Common myeloid progenitor, CD34-positive (primary cell): ENCODE measurements at regions not wholly inside any gene's neighbourhood (a gene's known extent, or its start where the extent isn't known, plus 50 kb on each side); places are given as distances from the start of the nearest gene placed in this dataset.

Experiments
- CTCF ChIA-PET: fragments of 350-600 bp; sonication (Branson Sonifier 250); formaldehyde crosslinking; loops from one replicate; lab custom pipeline; 2021; ENCODE audit warnings: antibody characterized with exemption; lab: Charles Lee
- POLR2A ChIA-PET: fragments of 350-600 bp; sonication (Branson Sonifier 250); formaldehyde crosslinking; loops from one replicate; lab custom pipeline; 2021; ENCODE audit warnings: antibody characterized with exemption; lab: Charles Lee
- DNase-seq, 3 donors: peaks; one replicate each; pipeline versions ENCODE4 v3.0.0 to v3.0.0-alpha.2; 2013
- H3K27ac ChIP-seq, 2 experiments: 1 replicate in 1 of 2; 2 replicates in 1 of 2; pipeline ENCODE4 v1.7.0; 2013; ENCODE audit warnings: inconsistent platforms in 2 of 2, low read length in 2 of 2, mild to moderate bottlenecking in 2 of 2, low read depth in 1 of 2, moderate library complexity in 1 of 2; ENCODE audit not compliant: severe bottlenecking in 2 of 2, insufficient read depth in 1 of 2, poor library complexity in 1 of 2
- H3K27me3 ChIP-seq, 5 experiments: replicated peaks in 2 of 5; 1 replicate in 3 of 5; 2 replicates in 2 of 5; pipeline versions ENCODE4 v1.6.1 to v1.7.0; 2013; ENCODE audit warnings: low read length in 4 of 5, mild to moderate bottlenecking in 2 of 5, moderate library complexity in 2 of 5, inconsistent platforms in 1 of 5; ENCODE audit not compliant: insufficient read depth in 5 of 5, control insufficient read depth in 4 of 5
- H3K36me3 ChIP-seq, 4 experiments: 1 replicate in 2 of 4; 2 replicates in 2 of 4; pipeline versions ENCODE4 v1.6.1 to v1.7.0; 2013; ENCODE audit warnings: low read length in 3 of 4, control low read depth in 1 of 4, mild to moderate bottlenecking in 1 of 4; ENCODE audit not compliant: control insufficient read depth in 4 of 4, insufficient read depth in 4 of 4
- H3K4me1 ChIP-seq, 4 experiments: 1 replicate in 3 of 4; 2 replicates in 1 of 4; pipeline versions ENCODE4 v1.6.1 to v1.7.1; 2013; ENCODE audit warnings: low read length in 3 of 4, mild to moderate bottlenecking in 3 of 4, control low read depth in 1 of 4, inconsistent platforms in 1 of 4, moderate library complexity in 1 of 4; ENCODE audit not compliant: control insufficient read depth in 4 of 4, insufficient read depth in 4 of 4; ENCODE audit errors: control extremely low read depth in 1 of 4
- H3K4me3 ChIP-seq, 7 experiments: 1 replicate in 4 of 7; 2 replicates in 3 of 7; pipeline versions ENCODE4 v1.5.1 to v1.7.0; 2013; ENCODE audit warnings: mild to moderate bottlenecking in 7 of 7, low read length in 6 of 7, moderate library complexity in 6 of 7, inconsistent platforms in 2 of 7, low read depth in 2 of 7, control low read depth in 1 of 7; ENCODE audit not compliant: insufficient read depth in 4 of 7, control insufficient read depth in 1 of 7; ENCODE audit errors: extremely low read depth in 1 of 7
- H3K9me3 ChIP-seq, 5 experiments: 1 replicate in 4 of 5; 2 replicates in 1 of 5; pipeline versions ENCODE4 v1.6.1 to v1.7.1; 2013; ENCODE audit warnings: low read length in 4 of 5, mild to moderate bottlenecking in 2 of 5, inconsistent platforms in 1 of 5, low read depth in 1 of 5, moderate library complexity in 1 of 5; ENCODE audit not compliant: control insufficient read depth in 4 of 5, insufficient read depth in 2 of 5; ENCODE audit errors: control extremely low read depth in 1 of 5
- WGBS: methylation state at CpG from one replicate; pipeline ENCODE4 v1.1.5; 2013; ENCODE audit not compliant: insufficient coverage; 5-methylcytosine and 5-hydroxymethylcytosine counted together

- 92% methylated on average over 16 of the region's 17 CpGs for WGBS
- Histone ChIP-seq H3K4me1 (peaks cover 0 to 63% (median 50%) of the 10 kb centered on the region in 4 experiments), H3K27ac (peak overlapping the region; percentile 40 to 72), H3K4me3 (peak overlapping the region in 1 of 7 experiments; percentile 20), H3K9me3 (no peaks in the 10 kb centered on the region), H3K27me3 (no peaks in the 10 kb centered on the region), H3K36me3 (no peaks in the 10 kb centered on the region)
- ChIA-PET POLR2A (no interaction called here), CTCF (interaction anchor here (1.3 kb wide), 2 partner anchors 8 to 11 kb away, joined by 3 to 6 read pairs; no protein-coding TSS in a partner anchor)
- peak in 1 of 3 donors; percentile 8 for DNase-seq
Observed at GRCh38 chr2:2703762-2704427, 372.8 kb upstream of the MYT1L start.

DNA sequence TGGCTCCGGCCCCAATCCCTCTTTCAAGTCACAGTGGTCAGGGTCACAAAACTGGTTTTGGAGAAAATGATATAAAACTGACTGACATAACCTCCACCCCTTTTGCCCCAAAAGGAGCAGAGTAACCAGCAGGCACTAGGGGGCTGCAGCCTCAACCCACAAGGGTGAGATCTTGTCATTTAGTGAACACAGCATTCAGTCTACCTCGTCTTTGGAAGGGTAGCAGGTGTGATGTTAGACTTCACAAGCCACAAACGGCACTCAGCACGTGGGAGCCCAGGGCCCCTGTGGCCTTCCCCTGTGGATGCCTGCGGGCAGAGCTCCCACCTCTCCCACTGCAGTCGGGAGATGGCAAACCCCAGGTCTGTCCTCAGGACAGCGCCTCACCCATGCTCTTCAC is 372.1 kb upstream of the MYT1L start:
- Histone ChIP-seq H3K9me3 (no peaks in the 10 kb centered on the region), H3K27me3 (no peaks in the 10 kb centered on the region), H3K27ac (no peak overlapping the region), H3K4me3 (no peak overlapping the region), H3K4me1 (peaks cover 0 to 62% (median 50%) of the 10 kb centered on the region in 4 experiments), H3K36me3 (no peaks in the 10 kb centered on the region)
- WGBS: 80% methylated on average over 7 of the region's 7 CpGs
- peak in 1 of 3 donors; percentile 18 for DNase-seq
- ChIA-PET POLR2A (interaction anchor here (0.6 kb wide), 1 partner anchor 147 kb away, joined by 3 read pairs; no protein-coding TSS in a partner anchor), CTCF (interaction anchor here (0.8 kb wide), 1 partner anchor 230 kb away, joined by 3 read pairs; no protein-coding TSS in a partner anchor)

GRCh38 chr2:2702385-2702784 is 371.3 kb upstream of the MYT1L start:
- DNase-seq: no peak
- no peaks in the 10 kb centered on the region for H3K36me3 ChIP-seq
- ChIA-PET CTCF (interaction anchor here (0.8 kb wide), 1 partner anchor 229 kb away, joined by 3 read pairs; no protein-coding TSS in a partner anchor), POLR2A (no interaction called here)
- H3K4me1 ChIP-seq: peaks cover 0 to 56% (median 48%) of the 10 kb centered on the region in 4 experiments
- no peak overlapping the region for H3K4me3 ChIP-seq
- peak overlapping the region in 1 of 2 experiments; percentile 19 for H3K27ac ChIP-seq
- 85% methylated on average over 4 of the region's 9 CpGs for WGBS
- H3K9me3 ChIP-seq: no peaks in the 10 kb centered on the region
- H3K27me3 ChIP-seq: no peaks in the 10 kb centered on the region

- no peak overlapping the region for H3K27ac ChIP-seq
- H3K4me1 ChIP-seq: peaks cover 0 to 50% (median 44%) of the 10 kb centered on the region in 4 experiments
- ChIA-PET POLR2A (no interaction called here), CTCF (interaction anchor here (0.8 kb wide), 1 partner anchor 124 kb away, joined by 3 read pairs; no protein-coding TSS in a partner anchor)
- no peaks in the 10 kb centered on the region for H3K36me3 ChIP-seq
- 92% methylated on average over 8 of the region's 8 CpGs for WGBS
- H3K9me3 ChIP-seq: no peaks in the 10 kb centered on the region
- no peak for DNase-seq
- no peaks in the 10 kb centered on the region for H3K27me3 ChIP-seq
- H3K4me3 ChIP-seq: no peak overlapping the region
Observed at GRCh38 chr2:2701813-2702212, 370.7 kb upstream of the MYT1L start.

DNA sequence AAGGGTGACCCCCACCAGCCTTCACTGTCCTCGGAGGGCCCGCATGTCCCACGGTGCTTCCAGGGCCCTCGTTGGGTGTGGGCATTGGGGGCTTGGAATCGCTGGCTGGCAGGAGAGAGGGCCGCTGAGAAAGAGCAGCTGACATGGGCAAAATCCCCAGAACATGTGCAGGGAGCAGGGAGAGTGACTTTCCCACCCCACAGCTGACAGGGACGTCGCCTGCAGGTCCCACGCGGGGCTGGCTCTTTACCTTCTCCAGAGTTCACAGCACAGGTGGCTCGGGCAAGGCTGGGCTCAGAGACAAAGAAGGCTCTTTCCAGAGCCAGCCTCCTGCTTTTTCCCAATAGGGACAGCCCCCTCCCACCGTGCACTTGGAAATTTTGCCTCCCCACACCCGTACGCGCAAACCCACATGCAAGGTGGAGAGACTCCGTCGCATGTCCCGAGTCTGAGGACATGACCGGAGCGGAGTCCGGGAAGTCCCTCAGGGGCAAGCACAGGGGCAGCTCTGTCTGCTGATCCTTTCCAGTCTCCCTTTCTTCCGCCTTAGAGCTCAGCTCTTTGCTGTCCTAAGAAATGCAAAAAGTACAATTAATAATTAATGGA is 370.2 kb upstream of the MYT1L start:
- DNase-seq: no peak
- Histone ChIP-seq H3K4me1 (peaks cover 0 to 45% (median 39%) of the 10 kb centered on the region in 4 experiments), H3K27me3 (no peaks in the 10 kb centered on the region), H3K4me3 (no peak overlapping the region), H3K27ac (no peak overlapping the region), H3K36me3 (no peaks in the 10 kb centered on the region), H3K9me3 (no peaks in the 10 kb centered on the region)
- ChIA-PET POLR2A (no interaction called here), CTCF (interaction anchor here (0.8 kb wide), 1 partner anchor 124 kb away, joined by 3 read pairs; no protein-coding TSS in a partner anchor)
- 98% methylated on average over 17 of the region's 22 CpGs for WGBS

GRCh38 chr2:2699121-2699505 is 368.0 kb upstream of the MYT1L start:
- no peak for DNase-seq
- CTCF ChIA-PET: interaction anchor here (0.9 to 1.6 kb wide), 7 partner anchors 8 to 789 kb away, joined by 3 to 5 read pairs (median 3); no protein-coding TSS in a partner anchor
- H3K9me3 ChIP-seq: no peaks in the 10 kb centered on the region
- POLR2A ChIA-PET: no interaction called here
- H3K36me3 ChIP-seq: no peaks in the 10 kb centered on the region
- peaks cover 0 to 23% (median 17%) of the 10 kb centered on the region in 4 experiments for H3K4me1 ChIP-seq
- H3K4me3 ChIP-seq: no peak overlapping the region
- 95% methylated on average over 8 of the region's 9 CpGs for WGBS
- no peak overlapping the region for H3K27ac ChIP-seq
- H3K27me3 ChIP-seq: no peaks in the 10 kb centered on the region
